Skeletal muscle tissue (tissue), 3 donors: ENCODE measurements at regions not wholly inside any gene's neighbourhood (a gene's known extent, or its start where the extent isn't known, plus 50 kb on each side); places are given as distances from the start of the nearest gene placed in this dataset.

Experiments
- H3K27ac ChIP-seq: one replicate; pipeline ENCODE4 v1.7.0; 2013; ENCODE audit warnings: mild to moderate bottlenecking, low read depth, low read length, inconsistent platforms
- H3K27me3 ChIP-seq, 3 donors: one replicate each; pipeline ENCODE4 v1.7.0; 2013; ENCODE audit warnings: low read length in 3 of 3; ENCODE audit not compliant: control insufficient read depth in 3 of 3, insufficient read depth in 3 of 3
- H3K36me3 ChIP-seq, 3 donors: one replicate each; pipeline ENCODE4 v1.7.0; 2013; ENCODE audit warnings: low read length in 3 of 3; ENCODE audit not compliant: control insufficient read depth in 3 of 3, insufficient read depth in 3 of 3
- H3K4me1 ChIP-seq, 3 donors: one replicate each; pipeline ENCODE4 v1.7.0; 2013; ENCODE audit warnings: low read length in 3 of 3, mild to moderate bottlenecking in 3 of 3; ENCODE audit not compliant: control insufficient read depth in 3 of 3, insufficient read depth in 3 of 3
- H3K4me3 ChIP-seq, 3 donors: one replicate each; pipeline ENCODE4 v1.7.0; 2013; ENCODE audit warnings: low read length in 3 of 3
- H3K9ac ChIP-seq, 3 donors: one replicate each; pipeline ENCODE4 v1.7.0; 2013; ENCODE audit warnings: low read length in 3 of 3, mild to moderate bottlenecking in 3 of 3, moderate library complexity in 2 of 3, low read depth in 1 of 3
- H3K9me3 ChIP-seq, 3 donors: one replicate each; pipeline ENCODE4 v1.7.0; 2013; ENCODE audit warnings: low read length in 3 of 3; ENCODE audit not compliant: control insufficient read depth in 3 of 3
- donor health status: Osteomylitis.

DNA sequence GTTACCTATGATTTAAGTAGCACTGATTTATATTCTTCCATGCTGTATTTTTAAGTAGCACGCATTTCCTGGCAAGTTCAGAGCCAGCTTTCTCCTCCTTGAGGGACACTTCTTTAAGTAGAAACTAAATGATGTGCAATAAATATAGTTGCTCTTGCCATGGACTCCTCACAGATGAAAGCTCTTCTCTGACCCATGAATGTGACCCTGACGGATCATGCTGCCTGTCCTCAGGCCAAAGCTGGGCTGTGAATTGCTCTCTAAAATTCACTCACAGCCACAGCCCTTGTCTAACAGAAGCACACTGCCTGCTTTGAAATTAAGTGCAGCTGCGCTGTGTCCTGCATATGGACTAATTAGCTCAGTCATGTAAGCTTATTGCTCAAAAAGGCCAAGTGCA is 438.8 kb downstream of the PMP22 start:
- Histone ChIP-seq H3K4me3 (no peak overlapping the region), H3K4me1 (no peaks in the 10 kb centered on the region), H3K9me3 (peaks cover 0 to 4% (median 3%) of the 10 kb centered on the region in 3 donors), H3K27ac (no peak overlapping the region), H3K36me3 (no peaks in the 10 kb centered on the region), H3K9ac (no peak overlapping the region), H3K27me3 (no peaks in the 10 kb centered on the region)

DNA sequence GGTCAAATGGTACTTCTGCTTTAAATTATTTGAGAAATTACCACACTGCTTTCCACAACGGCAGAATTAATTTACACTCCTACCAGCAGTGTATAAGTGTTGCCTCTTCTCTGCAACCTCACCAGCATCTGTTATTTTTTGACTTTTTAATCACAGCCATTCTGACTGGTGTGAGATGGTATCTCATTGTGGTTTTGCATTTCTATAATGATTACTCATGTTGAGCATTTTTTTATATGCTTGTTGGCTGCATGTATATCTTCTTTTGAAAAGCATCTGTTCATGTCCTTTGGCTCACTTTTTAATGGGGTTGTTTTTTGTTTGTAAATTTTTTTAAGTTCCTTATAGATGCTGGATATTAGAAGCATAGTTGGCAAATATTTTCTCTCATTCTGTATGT is 446.7 kb downstream of the PMP22 start:
- H3K27ac ChIP-seq: no peak overlapping the region

DNA sequence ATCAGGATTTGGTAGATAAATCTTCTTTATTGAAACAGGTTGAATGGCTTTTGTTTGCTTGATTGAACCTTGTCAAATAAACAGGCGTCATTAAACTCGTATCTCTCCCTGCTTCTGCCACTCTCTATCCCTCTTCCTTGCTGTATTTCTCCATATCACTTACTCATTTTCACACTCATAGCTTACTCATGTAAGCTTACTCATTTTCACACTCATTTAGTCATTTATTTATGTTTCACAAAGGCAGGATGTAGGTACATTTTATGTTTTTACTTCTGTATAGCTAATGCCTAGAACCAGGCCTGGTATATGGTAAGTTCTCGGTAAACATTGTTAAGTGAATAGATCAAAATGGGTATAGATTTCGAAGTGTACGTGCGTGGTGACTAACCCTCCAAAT is 450.0 kb downstream of the PMP22 start:
- Histone ChIP-seq H3K27me3 (no peaks in the 10 kb centered on the region), H3K27ac (no peak overlapping the region), H3K36me3 (no peaks in the 10 kb centered on the region), H3K4me1 (no peaks in the 10 kb centered on the region), H3K4me3 (no peak overlapping the region), H3K9ac (no peak overlapping the region), H3K9me3 (peaks cover 0 to 2% (median 0%) of the 10 kb centered on the region in 3 donors)

More for the DNA sequence above, 446.7 kb downstream of the PMP22 start:
- Histone ChIP-seq H3K9me3 (peaks cover 0 to 2% (median 0%) of the 10 kb centered on the region in 3 donors), H3K27me3 (no peaks in the 10 kb centered on the region), H3K4me1 (no peaks in the 10 kb centered on the region), H3K36me3 (no peaks in the 10 kb centered on the region), H3K4me3 (no peak overlapping the region), H3K9ac (no peak overlapping the region)

DNA sequence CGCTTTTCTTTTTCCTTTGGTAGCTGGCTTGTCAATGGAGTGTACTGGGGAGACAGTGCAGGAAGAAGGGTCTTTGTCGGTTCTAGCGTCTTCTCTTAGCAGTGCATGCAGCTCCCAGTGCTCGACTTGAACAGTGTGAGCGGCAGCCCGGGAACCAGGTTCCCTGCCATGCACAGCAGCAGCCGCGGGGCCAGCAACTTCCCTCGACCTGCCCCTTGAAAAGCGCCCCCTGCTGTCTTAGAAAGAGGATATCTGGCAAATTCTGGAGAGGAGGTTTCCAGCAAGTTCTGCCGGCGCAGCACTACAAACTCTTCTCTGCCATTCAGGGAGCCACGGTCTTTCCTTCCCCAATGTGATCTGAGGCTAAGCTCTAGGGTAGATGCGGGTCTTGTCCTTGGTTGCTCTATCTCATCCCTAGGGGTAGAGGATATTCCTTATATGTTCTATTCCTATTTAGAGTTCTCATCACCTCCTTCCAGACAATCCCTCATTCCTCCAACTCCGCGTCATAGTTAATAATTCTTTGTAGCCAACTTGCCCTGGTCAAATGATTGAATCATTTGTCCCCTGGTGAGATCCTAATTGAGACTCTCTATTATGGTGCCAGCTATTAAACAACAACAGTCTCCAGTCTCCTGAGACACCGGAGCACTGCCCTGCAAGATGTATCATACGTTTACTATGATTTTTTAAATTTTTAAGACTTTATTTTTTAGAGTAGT is 451.3 kb downstream of the PMP22 start:
- H3K36me3 ChIP-seq: no peaks in the 10 kb centered on the region
- H3K9me3 ChIP-seq: peaks cover 0 to 2% (median 0%) of the 10 kb centered on the region in 3 donors
- H3K4me3 ChIP-seq: no peak overlapping the region
- no peak overlapping the region for H3K27ac ChIP-seq
- H3K4me1 ChIP-seq: no peaks in the 10 kb centered on the region
- H3K9ac ChIP-seq: no peak overlapping the region
- no peaks in the 10 kb centered on the region for H3K27me3 ChIP-seq

DNA sequence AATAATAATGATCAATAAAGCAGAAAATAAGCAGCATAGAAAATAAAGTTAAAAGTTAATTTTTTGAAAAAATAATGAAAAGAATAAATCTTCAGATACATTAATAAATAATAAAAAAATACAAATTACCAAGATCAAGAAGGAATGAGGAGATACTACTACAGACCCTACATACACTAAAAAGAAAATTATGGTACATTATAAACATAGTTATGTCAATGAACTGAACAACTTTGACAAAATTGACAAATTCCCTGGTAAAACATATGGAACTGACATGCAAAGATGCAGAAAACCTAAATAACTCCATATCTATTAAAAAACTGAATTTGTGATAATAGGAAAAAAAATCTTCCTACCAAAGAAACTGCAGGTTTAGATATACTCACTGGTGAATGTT is 456.7 kb downstream of the PMP22 start:
- H3K9me3 ChIP-seq: peaks cover 0 to 4% (median 0%) of the 10 kb centered on the region in 3 donors
- H3K27me3 ChIP-seq: no peaks in the 10 kb centered on the region
- no peak overlapping the region for H3K27ac ChIP-seq
- H3K36me3 ChIP-seq: no peaks in the 10 kb centered on the region
- H3K9ac ChIP-seq: no peak overlapping the region
- H3K4me3 ChIP-seq: no peak overlapping the region
- no peaks in the 10 kb centered on the region for H3K4me1 ChIP-seq

DNA sequence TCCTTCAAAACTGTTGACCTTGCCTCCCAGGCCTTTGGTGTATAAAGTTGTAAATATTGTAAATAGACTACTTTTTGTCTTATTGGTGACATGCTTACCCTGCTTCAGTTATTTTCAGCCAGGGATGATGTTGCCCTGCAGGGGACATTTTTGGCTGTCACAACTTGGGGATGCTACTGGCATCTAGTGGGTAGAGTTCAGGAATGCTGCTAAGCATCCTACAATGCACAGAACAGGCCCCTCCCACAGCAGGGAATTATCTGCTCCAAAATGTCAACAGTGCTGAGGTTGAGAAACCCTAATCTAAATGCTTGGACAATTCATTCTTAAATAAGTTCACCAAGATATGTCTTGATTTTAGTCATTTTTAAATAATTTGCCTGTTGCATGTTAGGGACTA is 459.8 kb downstream of the PMP22 start:
- Histone ChIP-seq H3K4me3 (no peak overlapping the region), H3K4me1 (no peaks in the 10 kb centered on the region), H3K27ac (no peak overlapping the region)

DNA sequence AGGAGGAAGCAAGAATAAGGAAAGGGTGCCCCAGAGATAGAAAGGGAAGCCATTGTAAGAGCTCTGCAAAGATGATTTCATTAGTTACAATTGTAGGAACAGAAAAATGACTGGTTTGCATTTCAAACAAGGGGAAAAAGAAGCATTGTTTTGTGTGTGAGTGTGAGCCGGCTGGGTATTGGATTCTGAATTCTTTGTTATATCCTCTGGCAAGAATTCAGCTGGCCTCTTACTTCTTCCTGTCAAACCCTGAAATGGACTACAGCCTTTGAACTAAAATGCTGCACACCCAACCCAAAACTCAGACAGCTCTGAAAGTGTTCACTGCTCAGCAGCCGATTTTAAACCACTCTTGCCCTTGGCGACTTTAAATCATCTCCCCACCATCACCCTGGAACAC is 461.3 kb downstream of the PMP22 start:
- H3K9me3 ChIP-seq: peaks cover 0 to 4% (median 0%) of the 10 kb centered on the region in 3 donors
- no peaks in the 10 kb centered on the region for H3K36me3 ChIP-seq
- no peak overlapping the region for H3K4me3 ChIP-seq
- no peak overlapping the region for H3K27ac ChIP-seq
- H3K9ac ChIP-seq: no peak overlapping the region
- H3K27me3 ChIP-seq: no peaks in the 10 kb centered on the region
- no peaks in the 10 kb centered on the region for H3K4me1 ChIP-seq

More for the DNA sequence above, 459.8 kb downstream of the PMP22 start:
- Histone ChIP-seq H3K9ac (no peak overlapping the region), H3K27me3 (no peaks in the 10 kb centered on the region), H3K9me3 (peaks cover 0 to 4% (median 0%) of the 10 kb centered on the region in 3 donors), H3K36me3 (no peaks in the 10 kb centered on the region)

DNA sequence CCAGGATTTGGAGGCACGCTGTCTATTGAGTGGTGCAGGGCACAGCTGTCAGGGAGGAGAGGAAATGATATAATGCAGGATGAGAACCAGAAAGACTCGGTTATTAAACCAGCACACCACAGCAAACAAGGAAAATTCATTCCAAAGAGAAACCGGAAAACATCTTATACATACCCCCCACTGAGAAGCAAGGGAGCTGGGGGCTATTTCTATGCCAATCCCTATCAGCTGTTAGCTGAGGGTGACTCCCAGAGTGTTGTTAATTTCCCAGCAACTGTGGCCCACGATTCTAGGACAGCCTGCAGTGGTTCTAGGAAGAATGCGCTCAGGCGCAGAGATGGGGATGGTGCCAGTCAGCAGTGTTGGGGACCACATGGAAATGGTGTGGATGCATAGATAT is 467.3 kb downstream of the PMP22 start:
- Histone ChIP-seq H3K27me3 (peaks cover 0 to 2% (median 0%) of the 10 kb centered on the region in 3 donors), H3K9me3 (no peaks in the 10 kb centered on the region), H3K4me3 (no peak overlapping the region), H3K4me1 (no peaks in the 10 kb centered on the region), H3K27ac (no peak overlapping the region), H3K9ac (no peak overlapping the region), H3K36me3 (no peaks in the 10 kb centered on the region)

DNA sequence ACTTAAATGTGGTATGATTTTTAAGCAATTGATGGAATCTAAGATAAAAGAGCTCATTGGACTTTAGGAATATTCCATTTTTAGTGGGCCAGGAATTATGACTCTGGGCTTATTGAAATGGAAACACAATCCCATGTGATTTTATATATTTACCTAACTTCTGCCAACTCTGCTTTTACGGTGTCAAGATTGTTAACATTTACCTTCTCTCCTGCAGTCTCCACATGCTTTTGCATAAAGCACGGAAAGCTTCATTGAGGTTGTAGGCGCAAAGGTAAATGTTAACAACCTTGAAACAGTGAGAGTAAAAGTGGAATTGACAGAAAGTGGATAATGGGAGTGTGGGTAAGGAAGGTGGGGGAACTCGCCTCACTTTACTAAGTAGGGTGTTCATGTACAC is 468.1 kb downstream of the PMP22 start:
- Histone ChIP-seq H3K4me1 (no peaks in the 10 kb centered on the region), H3K36me3 (no peaks in the 10 kb centered on the region), H3K9me3 (no peaks in the 10 kb centered on the region), H3K27ac (no peak overlapping the region), H3K9ac (no peak overlapping the region), H3K4me3 (no peak overlapping the region), H3K27me3 (peaks cover 0 to 2% (median 0%) of the 10 kb centered on the region in 3 donors)

DNA sequence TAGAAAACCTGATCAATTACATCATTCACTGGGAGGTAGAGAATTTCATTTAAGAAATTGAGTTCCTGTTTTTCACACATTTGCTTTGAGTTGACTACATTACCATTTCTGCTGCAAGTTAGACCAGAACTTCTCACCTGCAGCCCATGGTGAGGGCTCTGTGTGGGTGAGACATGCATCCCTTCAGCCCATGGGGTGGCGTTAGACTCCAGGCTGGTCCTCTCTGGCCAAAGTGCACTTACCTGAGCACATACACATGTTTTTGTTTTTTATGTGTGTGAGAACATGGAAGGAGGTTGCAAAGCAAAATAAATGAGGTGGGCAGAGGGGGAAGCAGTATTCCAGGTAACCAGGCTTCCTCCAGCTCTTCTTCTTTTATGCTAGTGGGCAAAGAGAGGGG is 470.2 kb downstream of the PMP22 start:
- Histone ChIP-seq H3K27ac (no peak overlapping the region), H3K9me3 (no peaks in the 10 kb centered on the region), H3K27me3 (peaks cover 0 to 10% (median 0%) of the 10 kb centered on the region in 3 donors), H3K4me1 (no peaks in the 10 kb centered on the region), H3K9ac (no peak overlapping the region), H3K36me3 (no peaks in the 10 kb centered on the region), H3K4me3 (no peak overlapping the region)
